ENCODE measurements at regions not wholly inside any gene's neighbourhood (a gene's known extent, or its start where the extent isn't known, plus 50 kb on each side); places are given as distances from the start of the nearest gene placed in this dataset.

GRCh38 chr4:128608006-128608405 lies 201.5 kb upstream of the JADE1 start:
- Mint-ChIP-seq H3K36me3 (no peaks in the 10 kb centered on the region), H3K9me3 (no peaks in the 10 kb centered on the region), H3K27ac (no peak overlapping the region), H3K27me3 (no peaks in the 10 kb centered on the region), H3K4me1 (no peaks in the 10 kb centered on the region), H3K4me3 (no peak overlapping the region)
- no peak for DNase-seq
- CTCF ChIA-PET, result no interaction called here

GRCh38 chr4:128606173-128606572 lies 203.3 kb upstream of the JADE1 start:
- no peaks in the 10 kb centered on the region for H3K27me3 Mint-ChIP-seq
- no peaks in the 10 kb centered on the region for H3K4me1 Mint-ChIP-seq
- CTCF ChIA-PET, result no interaction called here
- no peaks in the 10 kb centered on the region for H3K9me3 Mint-ChIP-seq
- H3K27ac Mint-ChIP-seq, result no peak overlapping the region
- DNase-seq, result no peak
- no peak overlapping the region for H3K4me3 Mint-ChIP-seq
- no peaks in the 10 kb centered on the region for H3K36me3 Mint-ChIP-seq

- no peak for DNase-seq
- Mint-ChIP-seq H3K4me3 (no peak overlapping the region), H3K36me3 (no peaks in the 10 kb centered on the region), H3K27me3 (no peaks in the 10 kb centered on the region), H3K4me1 (no peaks in the 10 kb centered on the region), H3K9me3 (no peaks in the 10 kb centered on the region), H3K27ac (no peak overlapping the region)
- CTCF ChIA-PET, result interaction anchor here (1.5 kb wide), 1 partner anchor 22 kb away, joined by 3 read pairs; no protein-coding TSS in a partner anchor
Measured at GRCh38 chr4:128604840-128605239, 204.7 kb upstream of the JADE1 start.

- Mint-ChIP-seq H3K9me3 (no peaks in the 10 kb centered on the region), H3K27ac (no peak overlapping the region), H3K36me3 (no peaks in the 10 kb centered on the region), H3K4me1 (no peaks in the 10 kb centered on the region), H3K27me3 (no peaks in the 10 kb centered on the region), H3K4me3 (no peak overlapping the region)
- CTCF ChIA-PET, result interaction anchor here (1.5 kb wide), 1 partner anchor 21 kb away, joined by 3 read pairs; no protein-coding TSS in a partner anchor
- no peak for DNase-seq
Measured at GRCh38 chr4:128604204-128604603, 205.3 kb upstream of the JADE1 start.

GRCh38 chr4:128603081-128603480 lies 206.4 kb upstream of the JADE1 start:
- no peaks in the 10 kb centered on the region for H3K36me3 Mint-ChIP-seq
- DNase-seq, result no peak
- CTCF ChIA-PET, result no interaction called here
- H3K27me3 Mint-ChIP-seq, result no peaks in the 10 kb centered on the region
- H3K9me3 Mint-ChIP-seq, result no peaks in the 10 kb centered on the region
- no peaks in the 10 kb centered on the region for H3K4me1 Mint-ChIP-seq
- no peak overlapping the region for H3K4me3 Mint-ChIP-seq
- no peak overlapping the region for H3K27ac Mint-ChIP-seq

GRCh38 chr4:128601991-128602695 lies 207.4 kb upstream of the JADE1 start:
- H3K4me1 Mint-ChIP-seq, result no peaks in the 10 kb centered on the region
- no peak for DNase-seq
- H3K4me3 Mint-ChIP-seq, result no peak overlapping the region
- H3K27ac Mint-ChIP-seq, result no peak overlapping the region
- no peaks in the 10 kb centered on the region for H3K36me3 Mint-ChIP-seq
- H3K27me3 Mint-ChIP-seq, result no peaks in the 10 kb centered on the region
- H3K9me3 Mint-ChIP-seq, result no peaks in the 10 kb centered on the region
- CTCF ChIA-PET, result no interaction called here

- Mint-ChIP-seq H3K9me3 (no peaks in the 10 kb centered on the region), H3K27ac (no peak overlapping the region), H3K36me3 (no peaks in the 10 kb centered on the region), H3K4me3 (no peak overlapping the region), H3K27me3 (no peaks in the 10 kb centered on the region), H3K4me1 (no peaks in the 10 kb centered on the region)
- CTCF ChIA-PET, result no interaction called here
- DNase-seq, result no peak
Measured at GRCh38 chr4:128600996-128601871, 208.3 kb upstream of the JADE1 start.

- H3K27me3 Mint-ChIP-seq, result no peaks in the 10 kb centered on the region
- no peaks in the 10 kb centered on the region for H3K36me3 Mint-ChIP-seq
- CTCF ChIA-PET, result no interaction called here
- H3K27ac Mint-ChIP-seq, result no peak overlapping the region
- H3K4me1 Mint-ChIP-seq, result no peaks in the 10 kb centered on the region
- H3K4me3 Mint-ChIP-seq, result no peak overlapping the region
- DNase-seq, result no peak
- H3K9me3 Mint-ChIP-seq, result peaks cover 1% of the 10 kb centered on the region
Measured at GRCh38 chr4:128600410-128600809, 209.1 kb upstream of the JADE1 start.

- Mint-ChIP-seq H3K4me1 (no peaks in the 10 kb centered on the region), H3K27me3 (no peaks in the 10 kb centered on the region), H3K27ac (no peak overlapping the region), H3K9me3 (peaks cover 1% of the 10 kb centered on the region), H3K4me3 (no peak overlapping the region), H3K36me3 (no peaks in the 10 kb centered on the region)
- no peak for DNase-seq
- CTCF ChIA-PET, result interaction anchor here (0.6 kb wide), 1 partner anchor 211 kb away, joined by 3 read pairs; no protein-coding TSS in a partner anchor
Measured at GRCh38 chr4:128597500-128597899, 212.0 kb upstream of the JADE1 start.

GRCh38 chr4:128596853-128597252 lies 212.6 kb upstream of the JADE1 start:
- DNase-seq, result no peak
- peaks cover 1% of the 10 kb centered on the region for H3K9me3 Mint-ChIP-seq
- no peaks in the 10 kb centered on the region for H3K27me3 Mint-ChIP-seq
- CTCF ChIA-PET, result no interaction called here
- no peak overlapping the region for H3K27ac Mint-ChIP-seq
- H3K4me3 Mint-ChIP-seq, result no peak overlapping the region
- no peaks in the 10 kb centered on the region for H3K4me1 Mint-ChIP-seq
- H3K36me3 Mint-ChIP-seq, result no peaks in the 10 kb centered on the region

GRCh38 chr4:128596115-128596514 lies 213.4 kb upstream of the JADE1 start:
- peaks cover 1% of the 10 kb centered on the region for H3K9me3 Mint-ChIP-seq
- H3K27ac Mint-ChIP-seq, result no peak overlapping the region
- DNase-seq, result no peak
- H3K4me3 Mint-ChIP-seq, result no peak overlapping the region
- no peaks in the 10 kb centered on the region for H3K27me3 Mint-ChIP-seq
- CTCF ChIA-PET, result no interaction called here
- H3K36me3 Mint-ChIP-seq, result no peaks in the 10 kb centered on the region
- H3K4me1 Mint-ChIP-seq, result no peaks in the 10 kb centered on the region

GRCh38 chr4:128591482-128591881 lies 218.0 kb upstream of the JADE1 start:
- H3K27ac Mint-ChIP-seq, result no peak overlapping the region
- no peak for DNase-seq
- H3K36me3 Mint-ChIP-seq, result no peaks in the 10 kb centered on the region
- no peak overlapping the region for H3K4me3 Mint-ChIP-seq
- no peaks in the 10 kb centered on the region for H3K27me3 Mint-ChIP-seq
- no peaks in the 10 kb centered on the region for H3K4me1 Mint-ChIP-seq
- CTCF ChIA-PET, result interaction anchor here (1.3 kb wide), 1 partner anchor 13 kb away, joined by 3 read pairs; no protein-coding TSS in a partner anchor
- H3K9me3 Mint-ChIP-seq, result peaks cover 1% of the 10 kb centered on the region

GRCh38 chr4:128590773-128591172 lies 218.7 kb upstream of the JADE1 start:
- H3K9me3 Mint-ChIP-seq, result peaks cover under 1% of the 10 kb centered on the region
- no peaks in the 10 kb centered on the region for H3K4me1 Mint-ChIP-seq
- CTCF ChIA-PET, result interaction anchor here (1.3 kb wide), 1 partner anchor 12 kb away, joined by 3 read pairs; no protein-coding TSS in a partner anchor
- no peak overlapping the region for H3K4me3 Mint-ChIP-seq
- no peaks in the 10 kb centered on the region for H3K27me3 Mint-ChIP-seq
- DNase-seq, result no peak
- H3K27ac Mint-ChIP-seq, result no peak overlapping the region
- H3K36me3 Mint-ChIP-seq, result no peaks in the 10 kb centered on the region

GRCh38 chr4:128590034-128590740 lies 219.3 kb upstream of the JADE1 start:
- no peaks in the 10 kb centered on the region for H3K27me3 Mint-ChIP-seq
- H3K4me1 Mint-ChIP-seq, result no peaks in the 10 kb centered on the region
- H3K36me3 Mint-ChIP-seq, result no peaks in the 10 kb centered on the region
- H3K4me3 Mint-ChIP-seq, result no peak overlapping the region
- CTCF ChIA-PET, result interaction anchor here (1.3 kb wide), 1 partner anchor 11 kb away, joined by 3 read pairs; no protein-coding TSS in a partner anchor
- H3K27ac Mint-ChIP-seq, result no peak overlapping the region
- no peak for DNase-seq
- H3K9me3 Mint-ChIP-seq, result no peaks in the 10 kb centered on the region
